Right lobe of liver (tissue), 6 donors: ENCODE measurements at regions not wholly inside any gene's neighbourhood (a gene's known extent, or its start where the extent isn't known, plus 50 kb on each side); places are given as distances from the start of the nearest gene placed in this dataset.

Source experiments
- ATAC-seq, 4 donors: fragments of 200-7000 bp; cut with Tn5 transposase; one replicate each; pipeline ENCODE4 v1.9.1; 2020; ENCODE audit warnings: mild to moderate bottlenecking in 4 of 4, moderate library complexity in 4 of 4
- DNase-seq, 3 donors: peaks; one replicate each; pipeline ENCODE4 v3.0.0-alpha.2; 2020
- H3K27ac ChIP-seq, 3 donors: fragments of 200-600 bp; one replicate each; pipeline ENCODE4 v1.8.0; 2022
- H3K27me3 ChIP-seq, 2 donors: fragments of 200-600 bp; one replicate each; pipeline ENCODE4 v1.8.0; 2022
- H3K36me3 ChIP-seq, 4 donors: fragments of 200-600 bp; sonication (generic) in 1 of 4; one replicate each; pipeline versions ENCODE4 v1.5.1 to v1.8.0; 2017 to 2022; ENCODE audit warnings: control low read depth in 1 of 4
- H3K4me1 ChIP-seq, 4 donors: fragments of 200-600 bp; sonication (generic) in 1 of 4; one replicate each; pipeline versions ENCODE4 v1.5.1 to v1.8.0; 2017 to 2022; ENCODE audit warnings: control low read depth in 1 of 4
- H3K4me3 ChIP-seq, 3 donors: fragments of 200-600 bp; one replicate each; pipeline ENCODE4 v1.8.0; 2022
- H3K9me3 ChIP-seq, 4 donors: fragments of 200-600 bp; sonication (generic) in 1 of 4; one replicate each; pipeline versions ENCODE4 v1.5.1 to v1.8.0; 2017 to 2022; ENCODE audit warnings: control low read depth in 1 of 4
- CTCF ChIP-seq, 4 donors: fragments of 200-600 bp in 3 of 4; fragments of 450-650 bp in 1 of 4; IDR thresholded peaks; one replicate each; pipeline versions ENCODE4 v1.5.1 to v1.8.0; 2016 to 2022; ENCODE audit warnings: antibody characterized with exemption in 4 of 4, mild to moderate bottlenecking in 2 of 4
- POLR2A ChIP-seq: fragments of 450-650 bp; IDR thresholded peaks from one replicate; pipeline ENCODE4 v1.6.1; 2017; ENCODE audit warnings: antibody characterized with exemption, mild to moderate bottlenecking
- WGBS: methylation state at CpG from one replicate; pipeline ENCODE4 v1.1.6; 2018; ENCODE audit warnings: low coverage, low lambda C conversion rate; ENCODE audit not compliant: insufficient coverage; ENCODE audit errors: missing lambda C conversion rate; 5-methylcytosine and 5-hydroxymethylcytosine counted together
- intact Hi-C, 2 donors: fragments of 100-400 bp; cut with DNase I; formaldehyde crosslinking; loops; one replicate each; pipeline versions ENCODE4 v1.11.2 to v1.14.1; 2022
- donor health status: DM: no; HTN: yes; CAD: no.
- donor health status: DM: no; HTN: no; CAD: no.
- donor health status: DM: no; HTN: no; CAD: no.
- donor health status: DM: no; HTN: yes; CAD: no.
- donor health status: DM: no; HTN: yes; CAD: no.

GRCh38 chr3:88930611-88931010 lies 176.8 kb upstream of the EPHA3 start:
- no peak overlapping the region for H3K27ac ChIP-seq
- no peaks in the 10 kb centered on the region for H3K4me1 ChIP-seq
- intact Hi-C loops: no loop called here
- TF ChIP-seq CTCF (IDR thresholded peaks at IDR 0.05): no peak
- no peak for TF ChIP-seq POLR2A
- H3K9me3 ChIP-seq: no peaks in the 10 kb centered on the region
- H3K4me3 ChIP-seq: no peak overlapping the region
- 18% methylated on average over 1 of the region's 1 CpG for WGBS
- DNase-seq: no peak
- no peaks in the 10 kb centered on the region for H3K27me3 ChIP-seq
- ATAC-seq: no peak
- H3K36me3 ChIP-seq: no peaks in the 10 kb centered on the region

- Histone ChIP-seq H3K4me3 (no peak overlapping the region), H3K27me3 (no peaks in the 10 kb centered on the region), H3K4me1 (no peaks in the 10 kb centered on the region), H3K9me3 (no peaks in the 10 kb centered on the region), H3K27ac (no peak overlapping the region), H3K36me3 (no peaks in the 10 kb centered on the region)
- WGBS: 38% methylated on average over 3 of the region's 3 CpGs
- ATAC-seq (no peak), DNase-seq (no peak)
- TF ChIP-seq POLR2A: no peak
- TF ChIP-seq CTCF (IDR thresholded peaks at IDR 0.05): no peak
- intact Hi-C loops: no loop called here
Observed at GRCh38 chr3:88936831-88937230, 170.6 kb upstream of the EPHA3 start.

- intact Hi-C loops: no loop called here
- H3K27me3 ChIP-seq: no peaks in the 10 kb centered on the region
- H3K4me3 ChIP-seq: no peak overlapping the region
- TF ChIP-seq POLR2A: no peak
- no peaks in the 10 kb centered on the region for H3K36me3 ChIP-seq
- no peaks in the 10 kb centered on the region for H3K4me1 ChIP-seq
- no peak for ATAC-seq
- DNase-seq: no peak
- no peaks in the 10 kb centered on the region for H3K9me3 ChIP-seq
- WGBS: 42% methylated on average over 2 of the region's 2 CpGs
- H3K27ac ChIP-seq: no peak overlapping the region
Observed at GRCh38 chr3:88940296-88940695, 167.1 kb upstream of the EPHA3 start.

- Histone ChIP-seq H3K27me3 (no peaks in the 10 kb centered on the region), H3K4me1 (no peaks in the 10 kb centered on the region), H3K4me3 (no peak overlapping the region), H3K27ac (no peak overlapping the region), H3K9me3 (no peaks in the 10 kb centered on the region), H3K36me3 (no peaks in the 10 kb centered on the region)
- TF ChIP-seq POLR2A: no peak
- no peak for TF ChIP-seq CTCF (IDR thresholded peaks at IDR 0.05)
- no peak for DNase-seq
- ATAC-seq: no peak
- intact Hi-C loops: no loop called here
- 38% methylated on average over 2 of the region's 2 CpGs for WGBS
Observed at GRCh38 chr3:88947013-88947412, 160.4 kb upstream of the EPHA3 start.

GRCh38 chr3:88954853-88955252 lies 152.6 kb upstream of the EPHA3 start:
- Histone ChIP-seq H3K4me3 (no peak overlapping the region), H3K27me3 (no peaks in the 10 kb centered on the region), H3K27ac (no peak overlapping the region), H3K9me3 (no peaks in the 10 kb centered on the region), H3K4me1 (no peaks in the 10 kb centered on the region), H3K36me3 (no peaks in the 10 kb centered on the region)
- intact Hi-C loops: no loop called here
- WGBS: 40% methylated on average over 4 of the region's 4 CpGs
- ATAC-seq (no peak), DNase-seq (no peak)
- no peak for TF ChIP-seq CTCF (IDR thresholded peaks at IDR 0.05)
